DMS 273 treated with DMSO at 0.1 percent for 48 hours (cell line): ENCODE measurements at regions not wholly inside any gene's neighbourhood (a gene's known extent, or its start where the extent isn't known, plus 50 kb on each side); places are given as distances from the start of the nearest gene placed in this dataset.
A peak's percentile ranks its signal among the peaks of the same experiment; 100 is the strongest.
"Not testable (repeated sequence)": the region's sequence is repeated elsewhere in the genome, so short reads cannot be mapped to it uniquely, and the experiment has no call there.

Source experiments
- DNase-seq: peaks from one replicate; lab custom pipeline; 2025; lab: John Stamatoyannopoulos, UW

- no peak for DNase-seq
Observed at GRCh38 chr3:102036017-102036416, 186.7 kb downstream of the NFKBIZ start.

- no peak for DNase-seq
Observed at GRCh38 chr3:102036472-102036871, 187.2 kb downstream of the NFKBIZ start.

GRCh38 chr3:102037209-102037608 lies 187.9 kb downstream of the NFKBIZ start:
- no peak for DNase-seq

GRCh38 chr3:102037791-102038190 lies 188.5 kb downstream of the NFKBIZ start:
- no peak for DNase-seq

GRCh38 chr3:102038477-102039142 lies 189.3 kb downstream of the NFKBIZ start:
- no peak for DNase-seq

GRCh38 chr3:102040144-102040543 lies 190.8 kb downstream of the NFKBIZ start:
- not testable (repeated sequence) for DNase-seq

- no peak for DNase-seq
Observed at GRCh38 chr3:102053375-102053989, 204.2 kb downstream of the NFKBIZ start.

- DNase-seq = no peak
Observed at GRCh38 chr3:102054543-102055080, 205.3 kb downstream of the NFKBIZ start.

GRCh38 chr3:102057781-102058421 lies 208.6 kb downstream of the NFKBIZ start:
- DNase-seq = no peak

- DNase-seq = no peak
Observed at GRCh38 chr3:102059145-102059943, 210.0 kb downstream of the NFKBIZ start.

- no peak for DNase-seq
Observed at GRCh38 chr3:102060814-102061213, 211.5 kb downstream of the NFKBIZ start.

- DNase-seq = no peak
Observed at GRCh38 chr3:102063572-102063971, 214.3 kb downstream of the NFKBIZ start.

GRCh38 chr3:102066470-102066869 lies 217.2 kb downstream of the NFKBIZ start:
- no peak for DNase-seq

GRCh38 chr3:102068327-102068726 lies 219.0 kb downstream of the NFKBIZ start:
- no peak for DNase-seq

- no peak for DNase-seq
Observed at GRCh38 chr3:102068736-102069135, 219.4 kb downstream of the NFKBIZ start.

- DNase-seq = no peak
Observed at GRCh38 chr3:102069211-102069662, 219.9 kb downstream of the NFKBIZ start.

- DNase-seq = peak; percentile 67
Observed at GRCh38 chr3:102074946-102075345, 225.6 kb downstream of the NFKBIZ start.

GRCh38 chr3:102078401-102078800 lies 229.1 kb downstream of the NFKBIZ start:
- DNase-seq = no peak

GRCh38 chr3:102078854-102079808 lies 229.8 kb downstream of the NFKBIZ start:
- no peak for DNase-seq

GRCh38 chr3:102079809-102080197 lies 230.5 kb downstream of the NFKBIZ start:
- no peak for DNase-seq
